ENCODE measurements at regions not wholly inside any gene's neighbourhood (a gene's known extent, or its start where the extent isn't known, plus 50 kb on each side); places are given as distances from the start of the nearest gene placed in this dataset.

GRCh38 chr2:22692746-22693145 is 692.2 kb upstream of the KLHL29 start:
- no peaks in the 10 kb centered on the region for H3K79me2 ChIP-seq (ENCODE audit: insufficient read depth, low read length)
- no peaks in the 10 kb centered on the region for H4K20me1 ChIP-seq (ENCODE audit: low read depth, low read length)
- H3K9me3 ChIP-seq (ENCODE audit: insufficient read depth, low read length) = no peaks in the 10 kb centered on the region
- H3K4me3 ChIP-seq (ENCODE audit: insufficient read depth, low read length, poor library complexity, severe bottlenecking) = no peak overlapping the region
- H3K9me2 ChIP-seq (replicated peaks; ENCODE audit: insufficient read depth, low read length) = no peaks in the 10 kb centered on the region
- no peak overlapping the region for H3K27ac ChIP-seq (ENCODE audit: low read depth, low read length)
- H2AFZ ChIP-seq (ENCODE audit: low read depth, low read length, severe bottlenecking) = no peak overlapping the region
- no peak for TF ChIP-seq CTCF (IDR thresholded peaks at IDR 0.05; ENCODE audit: insufficient read depth, low read length, poor library complexity, severe bottlenecking)
- no peak for TF ChIP-seq EZH2phosphoT487 (conservative IDR thresholded peaks at IDR 0.05; ENCODE audit: low read length)
- no peak overlapping the region for H3K4me2 ChIP-seq (ENCODE audit: low read depth, low read length, poor library complexity, severe bottlenecking)
- no peaks in the 10 kb centered on the region for H3K36me3 ChIP-seq (ENCODE audit: low read length)
- no peaks in the 10 kb centered on the region for H3K27me3 ChIP-seq (ENCODE audit: low read length)
- no peak overlapping the region for H3K9ac ChIP-seq (ENCODE audit: low read length)
- H3F3A ChIP-seq (ENCODE audit: insufficient read depth) = no peaks in the 10 kb centered on the region

GRCh38 chr2:22694300-22694699 is 690.7 kb upstream of the KLHL29 start:
- H4K20me1 ChIP-seq (ENCODE audit: low read depth, low read length) = no peaks in the 10 kb centered on the region
- no peaks in the 10 kb centered on the region for H3K36me3 ChIP-seq (ENCODE audit: low read length)
- no peaks in the 10 kb centered on the region for H3F3A ChIP-seq (ENCODE audit: insufficient read depth)
- TF ChIP-seq EZH2phosphoT487 (conservative IDR thresholded peaks at IDR 0.05; ENCODE audit: low read length) = no peak
- no peak for TF ChIP-seq CTCF (IDR thresholded peaks at IDR 0.05; ENCODE audit: insufficient read depth, low read length, poor library complexity, severe bottlenecking)
- no peaks in the 10 kb centered on the region for H3K27me3 ChIP-seq (ENCODE audit: low read length)
- H2AFZ ChIP-seq (ENCODE audit: low read depth, low read length, severe bottlenecking) = no peak overlapping the region
- no peaks in the 10 kb centered on the region for H3K79me2 ChIP-seq (ENCODE audit: insufficient read depth, low read length)
- H3K4me3 ChIP-seq (ENCODE audit: insufficient read depth, low read length, poor library complexity, severe bottlenecking) = no peak overlapping the region
- H3K9me2 ChIP-seq (replicated peaks; ENCODE audit: insufficient read depth, low read length) = no peaks in the 10 kb centered on the region
- no peaks in the 10 kb centered on the region for H3K9me3 ChIP-seq (ENCODE audit: insufficient read depth, low read length)
- no peak overlapping the region for H3K27ac ChIP-seq (ENCODE audit: low read depth, low read length)
- no peak overlapping the region for H3K9ac ChIP-seq (ENCODE audit: low read length)
- no peak overlapping the region for H3K4me2 ChIP-seq (ENCODE audit: low read depth, low read length, poor library complexity, severe bottlenecking)

- no peak overlapping the region for H2AFZ ChIP-seq (ENCODE audit: low read depth, low read length, severe bottlenecking)
- no peak overlapping the region for H3K4me3 ChIP-seq (ENCODE audit: insufficient read depth, low read length, poor library complexity, severe bottlenecking)
- H3K9ac ChIP-seq (ENCODE audit: low read length) = no peak overlapping the region
- no peaks in the 10 kb centered on the region for H3K27me3 ChIP-seq (ENCODE audit: low read length)
- no peaks in the 10 kb centered on the region for H3K79me2 ChIP-seq (ENCODE audit: insufficient read depth, low read length)
- no peaks in the 10 kb centered on the region for H3F3A ChIP-seq (ENCODE audit: insufficient read depth)
- H3K36me3 ChIP-seq (ENCODE audit: low read length) = no peaks in the 10 kb centered on the region
- H3K4me2 ChIP-seq (ENCODE audit: low read depth, low read length, poor library complexity, severe bottlenecking) = no peak overlapping the region
- no peak overlapping the region for H3K27ac ChIP-seq (ENCODE audit: low read depth, low read length)
- no peak for TF ChIP-seq CTCF (IDR thresholded peaks at IDR 0.05; ENCODE audit: insufficient read depth, low read length, poor library complexity, severe bottlenecking)
- TF ChIP-seq EZH2phosphoT487 (conservative IDR thresholded peaks at IDR 0.05; ENCODE audit: low read length) = no peak
- H3K9me2 ChIP-seq (replicated peaks; ENCODE audit: insufficient read depth, low read length) = no peaks in the 10 kb centered on the region
- no peaks in the 10 kb centered on the region for H4K20me1 ChIP-seq (ENCODE audit: low read depth, low read length)
- H3K9me3 ChIP-seq (ENCODE audit: insufficient read depth, low read length) = no peaks in the 10 kb centered on the region
Measured at GRCh38 chr2:22694856-22695255, 690.1 kb upstream of the KLHL29 start.
